Coronary artery (tissue), 2 donors: ENCODE measurements at regions not wholly inside any gene's neighbourhood (a gene's known extent, or its start where the extent isn't known, plus 50 kb on each side); places are given as distances from the start of the nearest gene placed in this dataset.

ENCODE experiments used
- DNase-seq: peaks from one replicate; pipeline ENCODE4 v3.0.0-alpha.2; 2017; ENCODE audit warnings: low spot score
- H3K27ac ChIP-seq, 2 donors: fragments of 200-600 bp; sonication (generic); one replicate each; pipeline ENCODE4 v1.5.1; 2016 to 2019
- H3K4me3 ChIP-seq: fragments of 200-600 bp; sonication (generic); 2 replicates; pipeline ENCODE4 v1.5.1; 2016; ENCODE audit warnings: mild to moderate bottlenecking, moderate library complexity
- CTCF ChIP-seq: fragments of 200-600 bp; sonication (generic); IDR thresholded peaks from one replicate; pipeline ENCODE4 v1.5.1; 2019; ENCODE audit warnings: antibody characterized with exemption

GRCh38 chr11:16610738-16611388, 127.6 kb upstream of the C11orf58 start:
- TF ChIP-seq CTCF = no peak
- H3K4me3 ChIP-seq = no peak overlapping the region
- DNase-seq = no peak

DNA sequence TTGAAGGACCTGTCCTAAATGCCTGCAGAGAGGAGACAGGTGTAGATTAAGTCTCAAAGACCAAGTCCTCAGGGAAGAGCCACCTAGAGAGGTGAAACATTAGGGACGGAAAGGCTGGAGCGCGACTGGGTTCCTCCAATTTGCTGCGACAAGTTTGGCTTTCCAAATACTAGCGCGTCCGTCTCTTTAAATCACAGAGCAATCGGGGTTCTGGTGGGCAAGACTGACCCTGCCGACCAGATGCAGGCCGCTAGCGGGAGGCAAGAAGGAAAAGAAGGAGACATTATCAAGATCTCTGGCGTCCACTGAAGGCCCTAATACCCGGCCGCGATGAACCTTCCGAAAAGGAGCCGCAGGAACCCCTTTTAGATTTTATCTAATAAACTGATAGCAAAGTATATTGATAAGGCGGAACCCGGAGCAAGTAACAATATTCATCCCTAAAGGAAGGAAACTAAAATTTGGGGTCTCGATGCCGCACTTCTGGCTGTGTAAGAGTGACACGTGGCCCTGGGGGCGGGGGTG, 128.2 kb upstream of the C11orf58 start:
- DNase-seq = no peak
- no peak for TF ChIP-seq CTCF
- H3K4me3 ChIP-seq = no peak overlapping the region
- H3K27ac ChIP-seq = no peak overlapping the region

More at GRCh38 chr11:16610738-16611388, 127.6 kb upstream of the C11orf58 start:
- no peak overlapping the region for H3K27ac ChIP-seq

- Histone ChIP-seq H3K4me3 (no peak overlapping the region), H3K27ac (no peak overlapping the region)
- TF ChIP-seq CTCF = no peak
- no peak for DNase-seq
Observed at GRCh38 chr11:16609769-16610168, 128.7 kb upstream of the C11orf58 start.

DNA sequence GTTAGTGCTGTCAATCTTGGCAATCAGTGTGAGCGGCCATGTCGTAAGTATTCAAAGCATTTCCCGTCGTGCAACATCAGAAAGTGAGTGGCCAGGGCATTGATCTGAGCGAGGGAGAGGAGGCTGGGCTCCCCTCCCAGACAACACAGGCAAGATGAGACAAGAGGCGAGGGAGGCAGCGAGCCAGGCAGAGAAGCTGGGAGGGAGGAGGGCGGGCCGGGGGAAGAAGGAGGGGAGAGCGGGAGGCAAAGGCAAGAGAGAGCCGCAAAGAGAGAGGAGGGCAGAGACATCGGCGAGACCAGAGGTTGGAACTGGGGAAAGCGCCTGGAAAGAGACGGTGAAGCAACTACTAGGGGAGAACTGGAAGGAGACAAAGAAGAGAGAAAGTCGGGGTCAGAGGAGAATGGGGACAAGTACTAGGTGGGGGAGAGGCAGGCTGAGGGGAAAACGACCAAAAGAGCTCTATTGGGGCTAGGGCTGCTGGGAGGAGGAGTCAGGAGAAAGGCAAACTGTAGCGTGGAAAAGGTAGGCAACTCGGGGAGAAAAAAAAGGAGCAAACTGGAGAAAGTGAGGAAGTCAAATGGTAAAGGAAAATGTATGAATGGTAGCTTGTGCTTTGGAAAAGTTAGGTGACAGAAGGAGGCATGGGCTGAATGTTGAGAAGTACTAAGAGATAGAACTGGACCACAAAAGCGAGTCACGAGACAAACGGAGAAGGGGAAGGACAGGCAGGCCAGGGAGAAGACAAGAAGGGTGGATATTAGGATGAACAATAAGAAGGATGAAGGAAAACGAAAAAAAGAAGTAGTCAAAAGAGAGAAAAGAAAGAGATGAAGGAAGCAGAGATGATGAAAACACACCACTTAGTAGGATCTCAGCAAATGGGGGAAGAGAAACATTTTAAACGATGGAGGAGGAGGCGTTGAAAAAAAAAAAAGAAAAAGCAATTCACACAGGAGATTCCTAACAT, 130.5 kb upstream of the C11orf58 start:
- TF ChIP-seq CTCF = no peak
- Histone ChIP-seq H3K27ac (peak overlapping the region; percentile 96), H3K4me3 (peak overlapping the region; percentile 86)
- peak; percentile 88 for DNase-seq

DNA sequence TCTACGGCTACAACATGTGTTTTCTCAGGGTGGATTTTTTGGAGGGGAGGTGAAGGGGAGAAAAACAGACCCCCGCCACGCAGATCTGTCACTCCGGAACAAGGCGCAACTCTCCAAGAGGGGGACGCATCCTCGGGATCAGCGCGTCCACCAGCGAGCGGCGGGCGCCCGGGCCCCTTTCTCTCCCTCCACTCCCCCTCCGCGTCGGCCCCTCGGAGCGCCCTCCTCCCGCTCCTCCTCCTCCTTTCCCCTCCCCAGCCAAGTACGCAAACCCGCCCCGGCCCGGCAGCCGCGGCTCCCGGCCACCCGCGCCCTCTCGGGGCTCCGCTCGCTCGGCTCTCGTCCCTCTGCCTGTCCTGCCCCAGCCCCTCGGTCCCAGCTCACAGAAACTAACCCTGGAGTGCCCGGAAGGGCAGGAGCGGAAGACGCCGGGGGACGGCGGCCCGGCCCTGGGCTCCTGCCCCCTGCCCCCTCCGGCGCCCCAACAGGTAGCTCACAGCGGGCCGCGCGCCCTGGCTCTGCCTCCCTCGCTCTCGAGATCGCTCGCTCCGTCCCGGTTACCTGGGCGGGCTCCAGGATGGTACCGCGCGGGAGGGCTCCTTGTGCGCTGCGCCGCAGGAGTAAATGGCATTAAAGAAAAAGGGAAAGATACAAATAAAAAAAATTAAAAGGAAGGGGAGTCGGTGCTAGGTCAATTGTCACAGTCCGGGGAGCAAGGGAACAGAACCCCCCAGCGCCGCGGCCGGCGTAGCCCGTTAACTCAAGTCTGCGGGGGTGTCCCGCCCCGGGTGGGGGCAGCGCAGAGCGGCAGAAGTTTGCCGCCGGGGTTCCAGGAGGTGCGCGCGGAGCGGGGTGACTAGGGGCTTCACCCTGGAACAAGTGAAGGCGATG, 131.4 kb upstream of the C11orf58 start:
- DNase-seq = no peak
- peak overlapping the region; percentile 86 for H3K4me3 ChIP-seq
- H3K27ac ChIP-seq = peak overlapping the region; percentile 96
- no peak for TF ChIP-seq CTCF

DNA sequence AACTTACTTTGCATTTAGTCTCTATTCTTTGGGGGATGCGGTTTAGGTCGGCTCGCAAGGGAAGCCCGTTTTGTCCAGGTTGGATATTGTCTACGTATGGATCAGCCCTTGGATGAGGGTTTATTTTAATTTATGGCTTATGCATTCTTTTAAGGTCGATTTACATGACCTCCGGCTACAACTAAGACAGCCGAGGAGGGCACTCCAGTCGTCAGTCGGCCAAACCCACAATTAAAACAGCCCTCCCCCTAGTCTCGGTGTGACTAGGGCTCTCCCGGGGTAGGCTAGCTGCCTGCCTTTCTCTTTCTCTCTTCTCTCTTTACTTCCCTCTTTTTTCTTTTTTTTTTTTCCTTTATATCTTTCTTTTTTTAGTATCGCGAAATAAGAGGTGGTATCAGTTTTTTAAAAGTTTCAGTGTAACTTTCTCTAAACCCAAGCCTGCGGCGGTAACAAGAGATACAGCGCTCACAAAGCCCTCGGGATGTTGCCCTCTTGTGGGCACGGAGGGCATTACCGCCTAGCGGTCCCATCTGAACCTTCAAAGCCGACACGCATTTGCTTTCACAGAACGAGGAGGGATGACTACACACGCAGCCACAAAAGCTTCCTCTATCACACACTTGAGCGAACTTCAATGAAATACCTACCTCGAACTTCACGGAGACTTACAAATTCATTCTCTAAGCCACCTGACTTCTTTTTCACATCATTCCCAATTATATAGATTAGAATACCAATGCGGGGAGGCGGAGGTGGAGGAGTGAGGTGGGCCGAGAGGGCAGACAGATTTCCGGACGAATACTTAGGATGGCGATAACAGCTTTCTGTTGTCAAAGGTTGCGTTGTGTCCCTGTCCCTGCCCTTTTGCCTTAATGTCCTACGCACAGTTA, 132.3 kb upstream of the C11orf58 start:
- H3K4me3 ChIP-seq = peak overlapping the region; percentile 86
- TF ChIP-seq CTCF = peak; percentile 82
- DNase-seq = peak; percentile 91

More for the DNA sequence above, 132.3 kb upstream of the C11orf58 start:
- H3K27ac ChIP-seq = peak overlapping the region; percentile 96
